Loucy (cell line): ENCODE measurements at regions not wholly inside any gene's neighbourhood (a gene's known extent, or its start where the extent isn't known, plus 50 kb on each side); places are given as distances from the start of the nearest gene placed in this dataset.
A peak's percentile ranks its signal among the peaks of the same experiment; 100 is the strongest.

ENCODE experiments used
- H2AFZ ChIP-seq: fragments of 200-600 bp; sonication (generic); 2 replicates; pipeline ENCODE4 v1.6.0; 2016; ENCODE audit warnings: antibody characterized with exemption, mild to moderate bottlenecking, low read length, moderate library complexity
- H3F3A ChIP-seq: fragments of 200-600 bp; 2 replicates; pipeline ENCODE4 v1.6.0; 2016; ENCODE audit warnings: antibody characterized with exemption, low read depth, mild to moderate bottlenecking
- H3K27me3 ChIP-seq: fragments of 200-600 bp; sonication (generic); 2 replicates; pipeline ENCODE4 v1.6.1; 2014; ENCODE audit warnings: low read length, mild to moderate bottlenecking; ENCODE audit not compliant: insufficient read depth, poor library complexity, severe bottlenecking
- H3K36me3 ChIP-seq: fragments of 200-600 bp; sonication (generic); 2 replicates; pipeline ENCODE4 v1.6.1; 2016; ENCODE audit warnings: low read length; ENCODE audit not compliant: insufficient read depth
- H3K4me1 ChIP-seq: fragments of 200-600 bp; sonication (generic); 2 replicates; pipeline ENCODE4 v1.5.1; 2014; ENCODE audit warnings: low read length, mild to moderate bottlenecking; ENCODE audit not compliant: insufficient read depth, poor library complexity, severe bottlenecking
- H3K4me2 ChIP-seq: fragments of 200-600 bp; sonication (generic); 2 replicates; pipeline ENCODE4 v1.6.0; 2014; ENCODE audit warnings: antibody characterized with exemption, low read length, low read depth, mild to moderate bottlenecking; ENCODE audit not compliant: poor library complexity, severe bottlenecking
- H3K4me3 ChIP-seq: fragments of 200-600 bp; sonication (generic); 2 replicates; pipeline ENCODE4 v1.5.1; 2014; ENCODE audit warnings: low read length, mild to moderate bottlenecking, mixed read lengths; ENCODE audit not compliant: poor library complexity, severe bottlenecking
- H3K79me2 ChIP-seq: fragments of 200-600 bp; sonication (generic); 2 replicates; pipeline ENCODE4 v1.6.1; 2014; ENCODE audit warnings: low read length; ENCODE audit not compliant: insufficient read depth
- H3K9ac ChIP-seq: fragments of 200-600 bp; sonication (generic); 2 replicates; pipeline ENCODE4 v1.6.0; 2014; ENCODE audit warnings: mild to moderate bottlenecking, low read depth, low read length, moderate library complexity; ENCODE audit not compliant: poor library complexity, severe bottlenecking
- H3K9me2 ChIP-seq: fragments of 200-600 bp; sonication (generic); replicated peaks from 2 replicates; pipeline ENCODE4 v1.6.1; 2016; ENCODE audit warnings: low read depth, low read length, mixed read lengths
- H3K9me3 ChIP-seq: fragments of 200-600 bp; sonication (generic); 2 replicates; pipeline ENCODE4 v1.6.1; 2014; ENCODE audit warnings: mild to moderate bottlenecking, antibody characterized with exemption, low read length, low read depth; ENCODE audit not compliant: insufficient read depth
- H4K20me1 ChIP-seq: fragments of 200-600 bp; sonication (generic); 2 replicates; pipeline ENCODE4 v1.6.0; 2014; ENCODE audit warnings: antibody characterized with exemption, low read length, mild to moderate bottlenecking; ENCODE audit not compliant: insufficient read depth, poor library complexity, severe bottlenecking
- CTCF ChIP-seq: fragments of 200-600 bp; sonication (generic); conservative IDR thresholded peaks from 2 replicates; pipeline ENCODE4 v1.5.1; 2014; ENCODE audit warnings: mild to moderate bottlenecking, antibody characterized with exemption, low read length
- EZH2phosphoT487 ChIP-seq: fragments of 200-600 bp; IDR thresholded peaks from 2 replicates; pipeline ENCODE4 v1.6.1; 2018; ENCODE audit warnings: antibody characterized with exemption, mild to moderate bottlenecking, moderate library complexity, borderline replicate concordance

GRCh38 chr10:51007781-51008180 is 66.5 kb upstream of the PRKG1 start:
- Histone ChIP-seq H3K27me3 (no peaks in the 10 kb centered on the region), H3K4me3 (no peak overlapping the region), H4K20me1 (no peaks in the 10 kb centered on the region), H3K9ac (no peak overlapping the region), H3F3A (no peaks in the 10 kb centered on the region), H3K9me2 (no peaks in the 10 kb centered on the region), H3K9me3 (no peaks in the 10 kb centered on the region), H3K36me3 (no peaks in the 10 kb centered on the region), H3K4me2 (no peak overlapping the region), H3K79me2 (no peaks in the 10 kb centered on the region), H3K4me1 (no peaks in the 10 kb centered on the region), H2AFZ (no peak overlapping the region)
- no peak for TF ChIP-seq EZH2phosphoT487
- no peak for TF ChIP-seq CTCF

- H3K9me2 ChIP-seq, result no peaks in the 10 kb centered on the region
- H2AFZ ChIP-seq, result no peak overlapping the region
- H3K4me2 ChIP-seq, result no peak overlapping the region
- H4K20me1 ChIP-seq, result no peaks in the 10 kb centered on the region
- H3K36me3 ChIP-seq, result no peaks in the 10 kb centered on the region
- TF ChIP-seq EZH2phosphoT487, result no peak
- no peak for TF ChIP-seq CTCF
- no peaks in the 10 kb centered on the region for H3K27me3 ChIP-seq
- H3K9ac ChIP-seq, result no peak overlapping the region
- no peaks in the 10 kb centered on the region for H3K4me1 ChIP-seq
- no peaks in the 10 kb centered on the region for H3K9me3 ChIP-seq
- no peak overlapping the region for H3K4me3 ChIP-seq
- no peaks in the 10 kb centered on the region for H3F3A ChIP-seq
- H3K79me2 ChIP-seq, result no peaks in the 10 kb centered on the region
These were observed 65.9 kb upstream of the PRKG1 start for GRCh38 chr10:51008346-51008745.

GRCh38 chr10:51010977-51011376 is 63.3 kb upstream of the PRKG1 start:
- Histone ChIP-seq H4K20me1 (no peaks in the 10 kb centered on the region), H3K4me3 (no peak overlapping the region), H3F3A (no peaks in the 10 kb centered on the region), H3K27me3 (no peaks in the 10 kb centered on the region), H3K9me2 (no peaks in the 10 kb centered on the region), H3K4me1 (no peaks in the 10 kb centered on the region), H3K79me2 (no peaks in the 10 kb centered on the region), H3K36me3 (no peaks in the 10 kb centered on the region), H3K9ac (no peak overlapping the region), H2AFZ (no peak overlapping the region), H3K4me2 (no peak overlapping the region), H3K9me3 (no peaks in the 10 kb centered on the region)
- TF ChIP-seq EZH2phosphoT487, result no peak
- peak; percentile 95 for TF ChIP-seq CTCF
